DND-41 (cell line): ENCODE measurements at regions not wholly inside any gene's neighbourhood (a gene's known extent, or its start where the extent isn't known, plus 50 kb on each side); places are given as distances from the start of the nearest gene placed in this dataset.

ENCODE experiments used
- ATAC-seq: fragments of 200-7000 bp; cut with Tn5 transposase; 3 replicates; pipeline ENCODE4 v1.9.1; 2021; ENCODE audit warnings: low read depth; ENCODE audit not compliant: insufficient read depth
- DNase-seq: peaks from one replicate; pipeline ENCODE4 v3.0.0-alpha.2; 2020
- H2AFZ ChIP-seq: 2 replicates; pipeline ENCODE4 v1.6.0; 2012; ENCODE audit warnings: low read depth, low read length
- H3K27ac ChIP-seq: 2 replicates; pipeline ENCODE4 v1.5.1; 2012; ENCODE audit warnings: low read length, inconsistent platforms
- H3K27me3 ChIP-seq: fragments of 200-600 bp; sonication (generic); 2 replicates; pipeline ENCODE4 v1.6.0; 2012; ENCODE audit warnings: low read length, mild to moderate bottlenecking, inconsistent platforms; ENCODE audit not compliant: insufficient read depth, poor library complexity
- H3K36me3 ChIP-seq: 2 replicates; pipeline ENCODE4 v1.5.1; 2012; ENCODE audit warnings: low read length, inconsistent platforms; ENCODE audit not compliant: insufficient read depth
- H3K4me1 ChIP-seq: 2 replicates; pipeline ENCODE4 v1.5.1; 2012; ENCODE audit warnings: mild to moderate bottlenecking, low read length; ENCODE audit not compliant: insufficient read depth
- H3K4me2 ChIP-seq: 2 replicates; pipeline ENCODE4 v1.6.0; 2012; ENCODE audit warnings: mild to moderate bottlenecking, moderate library complexity, low read length, inconsistent platforms; ENCODE audit not compliant: insufficient read depth
- H3K4me3 ChIP-seq, 2 experiments: fragments of 200-600 bp in 1 of 2; shearing (Covaris generic) in 1 of 2; 2 replicates each; pipeline ENCODE4 v1.5.1; 2012 to 2016; ENCODE audit warnings: inconsistent platforms in 2 of 2, low read length in 2 of 2, mild to moderate bottlenecking in 2 of 2, low read depth in 1 of 2, moderate library complexity in 1 of 2
- H3K79me2 ChIP-seq: 2 replicates; pipeline ENCODE4 v1.6.0; 2012; ENCODE audit warnings: low read length, inconsistent platforms; ENCODE audit not compliant: insufficient read depth
- H3K9ac ChIP-seq: 2 replicates; pipeline ENCODE4 v1.6.0; 2012; ENCODE audit warnings: low read depth, mild to moderate bottlenecking, inconsistent platforms, low read length, moderate library complexity
- H3K9me3 ChIP-seq: 2 replicates; pipeline ENCODE4 v1.5.1; 2012; ENCODE audit warnings: low read length, moderate library complexity, mild to moderate bottlenecking, inconsistent platforms; ENCODE audit not compliant: insufficient read depth, severe bottlenecking
- H4K20me1 ChIP-seq: 2 replicates; pipeline ENCODE4 v1.6.0; 2012; ENCODE audit warnings: low read length; ENCODE audit not compliant: insufficient read depth
- CTCF ChIP-seq: IDR thresholded peaks from 2 replicates; pipeline ENCODE4 v1.5.1; 2012; ENCODE audit warnings: borderline replicate concordance, low read length, moderate library complexity, mild to moderate bottlenecking; ENCODE audit not compliant: poor library complexity, severe bottlenecking; ENCODE audit errors: extremely low read depth
- EZH2 ChIP-seq: IDR thresholded peaks from 3 replicates; pipeline ENCODE4 v1.6.1; 2012; ENCODE audit warnings: borderline replicate concordance, low read depth, mild to moderate bottlenecking, moderate library complexity, low read length, inconsistent platforms; ENCODE audit not compliant: severe bottlenecking

DNA sequence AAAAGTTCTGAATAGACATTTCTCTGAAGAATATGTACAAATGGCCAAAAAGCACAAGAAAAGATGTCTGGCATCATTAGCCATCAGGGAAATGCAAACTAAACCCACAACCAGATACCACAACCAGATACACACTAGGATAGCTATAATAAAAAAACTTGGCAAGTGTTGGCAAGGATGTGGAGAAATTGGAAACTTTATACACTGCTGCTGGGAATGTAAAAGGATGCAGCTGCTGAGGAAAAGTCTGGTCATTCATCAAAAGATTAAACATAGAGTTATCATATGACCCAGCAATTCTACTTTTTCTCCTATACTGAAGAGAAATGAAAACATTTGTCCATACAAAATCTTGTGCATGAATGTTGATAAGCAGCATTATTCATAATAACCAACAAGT lies 92.3 kb downstream of the UCHL1 start:
- Histone ChIP-seq H3K36me3 (no peaks in the 10 kb centered on the region), H3K9ac (no peak overlapping the region), H3K27me3 (no peaks in the 10 kb centered on the region), H4K20me1 (no peaks in the 10 kb centered on the region), H3K9me3 (no peaks in the 10 kb centered on the region), H3K4me1 (no peaks in the 10 kb centered on the region), H3K27ac (no peak overlapping the region), H3K4me2 (no peak overlapping the region), H2AFZ (no peak overlapping the region), H3K79me2 (no peaks in the 10 kb centered on the region), H3K4me3 (no peak overlapping the region)
- no peak for DNase-seq
- no peak for TF ChIP-seq CTCF
- TF ChIP-seq EZH2 = no peak
- ATAC-seq = no peak

- Histone ChIP-seq H3K4me1 (no peaks in the 10 kb centered on the region), H3K4me2 (no peak overlapping the region), H3K4me3 (no peak overlapping the region), H4K20me1 (no peaks in the 10 kb centered on the region), H3K27ac (no peak overlapping the region), H2AFZ (no peak overlapping the region), H3K9me3 (no peaks in the 10 kb centered on the region), H3K79me2 (no peaks in the 10 kb centered on the region), H3K27me3 (no peaks in the 10 kb centered on the region), H3K9ac (no peak overlapping the region), H3K36me3 (no peaks in the 10 kb centered on the region)
- TF ChIP-seq EZH2 (no peak), CTCF (no peak)
- ATAC-seq = no peak
- DNase-seq = no peak
Measured at GRCh38 chr4:41358647-41359421, 102.1 kb downstream of the UCHL1 start.

GRCh38 chr4:41359422-41359775 lies 102.7 kb downstream of the UCHL1 start:
- Histone ChIP-seq H4K20me1 (no peaks in the 10 kb centered on the region), H3K4me2 (no peak overlapping the region), H2AFZ (no peak overlapping the region), H3K79me2 (no peaks in the 10 kb centered on the region), H3K36me3 (no peaks in the 10 kb centered on the region), H3K27ac (no peak overlapping the region), H3K27me3 (no peaks in the 10 kb centered on the region), H3K9ac (no peak overlapping the region), H3K9me3 (no peaks in the 10 kb centered on the region), H3K4me3 (no peak overlapping the region), H3K4me1 (no peaks in the 10 kb centered on the region)
- no peak for ATAC-seq
- DNase-seq = no peak
- TF ChIP-seq EZH2 = no peak
- TF ChIP-seq CTCF = no peak
